DMS53 treated with DMSO at 0.1 percent for 48 hours (cell line): ENCODE measurements at regions not wholly inside any gene's neighbourhood (a gene's known extent, or its start where the extent isn't known, plus 50 kb on each side); places are given as distances from the start of the nearest gene placed in this dataset.
"Not testable (repeated sequence)": the region's sequence is repeated elsewhere in the genome, so short reads cannot be mapped to it uniquely, and the experiment has no call there.

ENCODE experiments used
- DNase-seq: peaks from one replicate; lab custom pipeline; 2025; ENCODE audit not compliant: unreplicated experiment; lab: John Stamatoyannopoulos, UW

DNA sequence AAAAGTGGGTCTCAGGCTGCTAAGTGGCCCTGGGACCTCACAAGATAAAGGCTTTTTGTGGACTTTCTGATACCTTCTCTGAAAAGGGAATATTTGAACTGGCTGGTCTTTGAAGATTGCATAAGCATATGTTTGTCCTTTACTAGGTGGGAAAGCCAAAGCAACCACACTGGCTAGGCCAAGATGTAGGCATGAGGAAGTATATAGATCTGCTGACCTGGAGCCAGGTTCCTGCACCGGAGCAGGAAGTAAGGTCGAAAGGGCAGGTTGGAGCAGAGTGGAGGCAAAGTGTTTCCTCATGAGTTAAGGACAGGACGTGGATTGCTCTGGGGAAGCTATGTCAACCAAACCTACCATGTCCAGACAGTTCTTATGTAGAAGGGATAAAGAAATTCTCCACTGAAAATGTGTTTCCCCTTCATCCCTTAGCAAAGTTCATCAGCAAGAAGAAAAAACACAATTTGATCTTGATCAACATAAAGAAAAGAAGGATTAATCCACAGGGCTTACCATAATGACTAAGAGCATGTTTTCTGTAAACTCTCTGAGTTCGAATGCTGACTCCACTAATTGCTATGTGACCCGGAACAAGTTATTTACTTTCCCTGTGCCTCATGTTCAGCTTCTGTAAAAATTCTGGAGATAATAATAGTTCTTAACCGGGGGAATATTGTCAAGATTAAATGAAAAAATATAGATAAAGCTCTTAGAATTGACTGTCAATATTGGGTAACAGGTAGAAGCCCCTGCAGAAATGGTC is 156.1 kb upstream of the SRD5A2 start:
- DNase-seq, result no peak

GRCh38 chr2:31735716-31736115 is 155.0 kb upstream of the SRD5A2 start:
- DNase-seq, result no peak

DNA sequence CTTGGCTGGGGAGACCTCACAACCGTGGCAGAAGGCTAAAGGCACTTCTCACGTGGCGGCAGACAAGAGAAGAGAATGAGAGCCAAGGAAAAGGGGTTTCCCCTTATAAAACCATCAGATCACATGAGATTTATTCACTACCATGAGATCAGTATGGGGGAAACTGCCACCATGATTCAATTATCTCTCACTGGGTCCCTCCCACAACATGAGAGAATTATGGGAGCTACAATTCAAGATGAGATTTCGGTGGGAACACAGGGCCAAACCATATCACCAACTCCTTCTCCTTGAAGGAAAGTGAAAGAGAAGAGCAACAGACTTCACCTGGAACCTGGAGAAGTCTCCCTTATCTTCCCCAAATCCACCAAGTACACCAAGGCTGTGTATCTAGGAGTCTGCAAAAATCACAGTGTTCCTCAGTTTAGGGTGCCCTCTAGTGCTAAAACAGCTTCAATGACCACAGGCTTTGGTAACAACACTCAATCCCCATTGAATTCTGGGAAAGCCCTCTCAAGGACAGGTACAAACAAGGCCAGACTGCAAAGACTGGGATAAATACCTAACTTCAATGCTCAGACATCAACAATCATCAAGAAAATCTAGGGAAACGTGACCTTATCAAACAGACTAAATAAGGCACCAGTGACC is 148.8 kb upstream of the SRD5A2 start:
- peak; percentile 16 for DNase-seq

DNA sequence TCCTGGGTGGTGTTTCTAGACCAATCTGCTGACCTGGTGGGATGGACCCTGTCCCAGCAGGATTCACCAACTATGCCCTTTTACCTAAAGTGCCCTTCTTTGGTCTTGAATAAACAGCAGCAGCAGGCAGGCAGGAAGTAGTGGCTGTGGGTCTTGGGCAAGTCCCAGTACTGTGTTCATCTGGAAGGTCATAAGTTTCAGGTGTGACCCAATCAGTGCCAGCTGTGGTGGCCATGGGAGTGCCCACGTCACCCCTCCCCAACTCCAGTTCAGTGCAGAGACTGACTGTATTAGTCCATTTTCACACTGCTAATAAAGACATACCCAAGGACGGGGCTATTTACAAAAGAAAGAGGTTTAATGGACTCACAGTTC is 148.3 kb upstream of the SRD5A2 start:
- no peak for DNase-seq

DNA sequence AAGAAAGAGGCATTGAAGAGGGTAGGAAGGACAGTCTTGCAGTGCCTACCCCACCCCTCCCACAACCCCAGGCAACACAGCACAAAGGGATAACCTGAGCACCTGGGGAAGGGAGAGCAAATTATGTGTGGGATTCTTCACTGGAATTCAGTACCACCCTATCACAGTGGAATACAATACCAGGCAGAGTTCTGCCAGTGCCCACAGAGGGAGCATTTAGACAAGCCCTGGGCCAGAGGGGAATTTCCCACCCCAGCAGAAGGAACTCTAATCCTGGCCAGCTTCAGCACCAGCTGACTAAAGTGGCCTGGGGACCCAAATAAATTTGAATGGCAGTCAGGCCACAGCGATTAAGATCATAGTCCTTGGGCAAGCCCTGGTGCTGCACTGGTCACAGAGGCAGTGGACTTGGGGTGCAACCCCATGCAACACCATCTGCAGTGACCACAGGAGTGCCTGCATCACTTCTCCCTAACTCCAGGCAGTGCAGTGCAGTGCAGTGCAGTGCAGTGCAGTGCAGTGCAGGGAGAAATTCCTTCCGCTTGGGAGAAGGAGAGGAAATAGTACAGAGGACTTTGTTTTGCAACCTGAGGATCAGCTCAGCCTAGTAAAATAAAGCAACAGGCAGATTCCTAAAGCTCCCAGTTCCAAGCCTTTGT is 147.8 kb upstream of the SRD5A2 start:
- DNase-seq, result no peak

DNA sequence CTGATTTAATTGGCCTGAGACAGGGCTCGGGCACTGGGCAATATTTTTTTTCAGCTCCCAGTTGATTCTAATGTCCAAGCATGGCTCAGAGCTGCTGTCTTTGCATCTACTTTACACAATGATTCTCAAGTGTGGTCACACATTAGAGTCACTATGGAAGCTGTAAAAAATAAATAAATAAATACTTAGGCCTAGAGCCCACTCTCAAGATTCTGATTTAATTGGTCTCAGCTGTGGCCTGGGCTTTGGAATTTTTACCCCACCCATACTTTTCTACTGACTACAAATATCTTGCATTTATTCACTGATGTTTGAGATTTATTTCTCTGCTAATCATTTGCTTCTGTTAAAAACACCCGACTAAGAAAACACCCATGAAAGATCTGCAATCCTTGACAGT is 145.7 kb upstream of the SRD5A2 start:
- DNase-seq, result no peak

DNA sequence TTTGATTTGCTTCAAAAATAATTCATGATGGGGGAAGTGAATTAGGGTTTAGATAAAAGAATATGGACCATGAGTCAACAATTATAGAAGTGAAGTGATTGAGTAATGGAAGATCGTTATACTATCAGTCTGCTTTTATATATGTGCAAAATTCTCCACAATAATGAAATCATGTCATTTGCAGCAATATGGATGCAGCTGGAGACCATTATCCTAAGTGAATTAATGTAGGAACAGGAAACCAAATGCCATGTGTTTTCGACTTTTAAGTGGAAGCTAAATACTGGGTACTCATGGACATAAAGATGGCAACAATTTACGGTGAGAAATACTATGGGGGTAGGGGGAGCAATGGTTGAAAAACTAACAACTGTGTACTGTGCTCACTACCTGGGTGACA is 144.7 kb upstream of the SRD5A2 start:
- DNase-seq, result no peak

GRCh38 chr2:31711737-31712136 is 131.0 kb upstream of the SRD5A2 start:
- no peak for DNase-seq

- no peak for DNase-seq
Observed at GRCh38 chr2:31710121-31710520, 129.4 kb upstream of the SRD5A2 start.

DNA sequence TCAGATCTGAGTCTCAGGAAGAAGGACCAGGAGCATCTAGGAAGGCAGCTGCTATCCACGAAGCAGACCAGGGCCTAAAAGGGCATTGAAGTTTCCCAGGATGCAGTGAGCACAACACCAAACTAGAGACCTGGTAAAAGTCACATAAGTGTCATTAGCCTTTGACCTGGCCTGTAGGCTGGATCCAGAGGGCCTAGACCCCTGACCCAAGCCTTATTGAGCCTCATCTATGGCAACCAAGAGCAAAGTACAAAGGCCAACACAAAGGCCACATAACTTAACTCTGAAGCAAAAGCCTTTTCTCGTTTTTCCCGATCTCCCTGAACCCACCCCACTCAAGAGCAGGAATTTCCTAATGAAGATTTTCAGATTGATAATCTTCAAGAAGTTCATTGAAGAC is 127.3 kb upstream of the SRD5A2 start:
- DNase-seq, result no peak

DNA sequence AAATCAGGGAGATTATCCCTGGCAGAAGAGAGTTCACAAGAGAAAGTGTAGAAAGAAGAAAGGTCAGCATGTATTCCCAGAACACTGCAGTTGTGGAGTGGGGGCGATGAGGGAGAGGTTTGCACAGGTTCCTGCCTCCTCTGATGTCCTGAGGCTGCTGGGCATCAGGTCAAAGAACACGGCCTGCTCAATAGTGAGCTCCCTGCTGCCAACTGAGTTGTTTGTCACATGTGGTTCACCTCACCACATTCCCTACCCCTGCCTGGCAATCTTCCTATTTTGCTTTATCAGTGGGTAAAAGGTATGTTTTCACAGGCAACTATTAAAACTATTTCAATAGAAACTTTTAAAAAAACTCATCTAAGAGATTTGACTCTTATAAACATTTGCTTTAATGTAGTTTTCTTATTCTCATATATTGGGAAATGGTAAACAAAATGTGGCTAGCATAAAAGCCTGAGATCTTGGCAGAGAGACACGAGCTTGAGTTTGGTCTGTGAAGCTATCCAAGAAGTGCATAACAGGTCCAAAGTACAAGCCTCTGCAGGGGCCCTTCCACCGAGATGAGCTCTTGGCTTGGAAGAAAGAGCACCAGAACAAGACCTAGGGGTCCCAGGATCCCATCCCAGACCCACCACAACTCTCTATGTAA is 123.9 kb upstream of the SRD5A2 start:
- no peak for DNase-seq

DNA sequence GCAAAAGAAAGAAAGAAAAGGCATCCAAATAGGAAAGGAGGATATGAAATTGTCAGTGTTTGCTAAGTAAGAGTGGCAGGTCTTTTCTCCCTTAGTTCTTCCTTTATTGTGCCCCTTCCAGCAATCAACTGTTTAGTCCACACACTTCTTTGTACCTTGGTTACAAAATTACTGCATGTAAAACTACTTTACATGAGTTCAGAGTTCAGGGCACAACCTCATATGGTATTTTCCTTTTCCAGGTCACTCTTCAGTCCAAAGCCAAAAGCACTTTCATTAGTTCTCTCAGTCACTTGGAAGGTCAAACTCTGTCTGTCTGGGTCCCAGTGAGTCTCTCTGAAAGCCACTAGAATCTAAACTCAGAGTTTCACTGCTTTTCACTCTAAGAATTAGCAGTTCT is 122.5 kb upstream of the SRD5A2 start:
- no peak for DNase-seq

GRCh38 chr2:31698722-31699121 is 118.0 kb upstream of the SRD5A2 start:
- DNase-seq, result no peak

DNA sequence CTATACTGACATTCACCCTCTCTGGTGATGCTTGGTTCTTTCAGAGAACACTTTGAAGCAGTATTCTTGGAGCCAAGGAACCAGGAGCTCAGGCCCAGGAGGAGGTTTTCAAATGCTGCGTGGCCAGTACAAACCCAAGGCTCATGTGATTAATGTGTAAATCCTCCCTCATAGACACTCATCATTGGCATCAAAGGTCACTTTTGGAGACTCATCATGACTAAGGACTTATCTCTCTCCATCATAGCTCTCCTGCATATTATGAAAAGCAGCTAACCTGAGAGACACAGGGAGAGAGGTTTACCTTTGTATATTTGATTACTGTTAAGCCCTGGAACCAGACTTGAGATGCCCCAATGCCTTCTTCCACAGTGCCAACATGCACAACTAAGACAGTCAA is 115.3 kb upstream of the SRD5A2 start:
- DNase-seq, result no peak

DNA sequence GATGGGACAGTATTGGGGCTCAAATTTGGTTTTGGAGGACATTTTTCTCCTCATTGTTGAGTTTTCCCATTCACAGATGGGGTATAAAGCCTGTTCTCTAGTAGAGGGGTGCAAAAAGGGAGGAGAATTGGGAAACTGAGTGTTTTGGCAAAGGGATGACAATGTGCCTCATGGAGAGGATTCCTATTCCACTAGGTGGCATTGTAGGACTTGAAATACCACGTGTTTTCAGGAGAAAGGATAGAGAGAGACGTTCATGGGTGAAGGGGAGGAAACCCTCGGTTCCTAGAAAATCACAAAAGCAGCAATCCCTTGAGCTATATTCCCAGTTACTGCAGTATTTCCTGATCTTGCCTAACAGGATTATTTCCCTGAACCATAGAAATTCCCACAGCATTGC is 113.7 kb upstream of the SRD5A2 start:
- DNase-seq, result no peak

DNA sequence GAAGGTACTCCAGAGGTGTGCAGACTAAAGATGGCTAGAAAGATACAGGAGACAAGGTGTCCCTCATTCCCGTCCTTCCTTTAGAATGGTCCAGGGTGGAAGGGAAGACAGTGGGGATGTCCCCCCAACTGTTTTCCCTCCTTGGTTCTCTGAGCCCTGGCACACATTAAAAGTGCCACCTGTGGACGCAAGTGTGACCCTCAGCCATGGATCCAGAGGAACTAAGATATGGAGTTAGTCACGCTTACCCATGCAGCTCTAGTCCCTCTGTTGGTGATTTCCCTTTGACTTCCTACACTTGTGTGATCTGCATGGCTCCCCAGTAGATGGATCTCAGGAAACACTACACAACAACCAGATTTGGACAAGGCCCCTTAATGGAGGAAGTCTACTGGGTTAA is 113.1 kb upstream of the SRD5A2 start:
- no peak for DNase-seq

- DNase-seq, result no peak
Observed at GRCh38 chr2:31688282-31688681, 107.5 kb upstream of the SRD5A2 start.

GRCh38 chr2:31683506-31683905 is 102.8 kb upstream of the SRD5A2 start:
- not testable (repeated sequence) for DNase-seq

GRCh38 chr2:31675485-31675901 is 94.8 kb upstream of the SRD5A2 start:
- DNase-seq, result no peak

DNA sequence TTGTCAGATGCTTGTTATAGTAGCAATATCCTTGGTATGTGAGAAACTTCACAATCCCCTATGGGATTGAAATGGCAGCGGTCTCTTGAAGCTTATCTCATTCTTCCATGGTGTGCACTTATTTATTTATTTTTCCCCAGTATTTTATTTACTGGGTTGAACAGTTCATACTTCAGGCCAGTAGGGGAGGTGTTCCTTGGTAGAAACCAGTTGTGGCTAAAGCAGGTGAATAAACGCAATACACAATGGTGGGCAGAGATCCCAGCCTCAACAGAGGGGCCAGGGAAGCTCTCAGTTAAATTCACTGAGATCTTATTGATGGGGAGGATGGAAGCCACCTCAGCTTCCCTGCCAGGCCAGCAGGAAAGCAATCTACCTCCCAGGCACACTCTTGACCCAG is 93.7 kb upstream of the SRD5A2 start:
- DNase-seq, result no peak

DNA sequence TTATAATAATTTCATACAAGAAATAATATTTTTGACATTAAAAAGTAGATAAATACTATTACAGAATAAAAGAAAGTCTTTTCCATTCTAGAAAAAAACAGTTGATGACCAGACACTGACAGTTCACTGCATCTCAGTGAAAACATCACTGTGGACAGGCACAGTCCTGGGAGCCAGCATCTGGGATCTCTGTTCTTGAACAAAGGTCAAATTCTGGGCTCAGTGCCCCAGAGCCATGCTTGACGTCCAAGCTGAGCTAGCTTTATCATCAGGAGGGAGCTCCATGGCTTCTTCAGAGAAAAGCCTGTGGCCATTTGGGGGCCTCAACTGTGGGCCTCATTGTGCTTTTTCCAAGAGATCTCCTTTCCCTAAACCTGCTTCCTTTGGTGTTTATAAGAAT is 86.1 kb upstream of the SRD5A2 start:
- DNase-seq, result no peak
